Thyroid gland (tissue), 4 donors: ENCODE measurements at regions not wholly inside any gene's neighbourhood (a gene's known extent, or its start where the extent isn't known, plus 50 kb on each side); places are given as distances from the start of the nearest gene placed in this dataset.

Source experiments
- DNase-seq, 2 donors: peaks; one replicate each; pipeline ENCODE4 v3.0.0-alpha.2; 2019
- H3K27ac ChIP-seq, 3 donors: fragments of 200-600 bp; sonication (generic); 1 replicate in 2 of 3; 2 replicates in 1 of 3; pipeline ENCODE4 v1.5.1; 2016 to 2019; ENCODE audit warnings: mild to moderate bottlenecking in 1 of 3, moderate library complexity in 1 of 3
- H3K27me3 ChIP-seq: fragments of 200-600 bp; sonication (generic); one replicate; pipeline ENCODE4 v1.5.1; 2019
- H3K36me3 ChIP-seq, 2 donors: fragments of 200-600 bp; sonication (generic); one replicate each; pipeline ENCODE4 v1.5.1; 2016 to 2019
- H3K4me1 ChIP-seq, 2 donors: fragments of 200-600 bp; sonication (generic); one replicate each; pipeline ENCODE4 v1.5.1; 2017 to 2019
- H3K4me3 ChIP-seq, 3 donors: fragments of 200-600 bp; sonication (generic); replicated peaks in 1 of 3; 1 replicate in 2 of 3; 2 replicates in 1 of 3; pipeline ENCODE4 v1.5.1; 2016; ENCODE audit warnings: mild to moderate bottlenecking in 1 of 3
- H3K9me3 ChIP-seq: fragments of 200-600 bp; sonication (generic); one replicate; pipeline ENCODE4 v1.5.1; 2017
- POLR2A ChIP-seq, 2 donors: fragments of 450-650 bp; IDR thresholded peaks; one replicate each; pipeline ENCODE4 v1.6.1; 2017; ENCODE audit warnings: antibody characterized with exemption in 2 of 2, mild to moderate bottlenecking in 2 of 2, moderate library complexity in 1 of 2
- WGBS, 2 donors: methylation state at CpG; one replicate each; pipeline ENCODE4 v1.1.5; 2017; 5-methylcytosine and 5-hydroxymethylcytosine counted together
- intact Hi-C: fragments of 100-400 bp; cut with DNase I; formaldehyde crosslinking; loops from one replicate; pipeline ENCODE4 v1.15.1; 2023
- TF ChIP-seq, protein P1 (sequence below), 6 experiments: fragments of 200-600 bp in 3 of 6; fragments of 450-650 bp in 3 of 6; sonication (generic) in 3 of 6; IDR thresholded peaks; one replicate each; pipeline ENCODE4 v1.5.1; 2016 to 2019; ENCODE audit warnings: antibody characterized with exemption in 6 of 6, mild to moderate bottlenecking in 2 of 6, inconsistent platforms in 1 of 6, moderate library complexity in 1 of 6

GRCh38 chr18:6648581-6648980, 80.9 kb upstream of the ARHGAP28 start:
- WGBS, 2 donors = 78 to 81% methylated on average over 1 of the region's 1 CpG
- no peaks in the 10 kb centered on the region for H3K4me1 ChIP-seq
- TF ChIP-seq, protein P1, sequence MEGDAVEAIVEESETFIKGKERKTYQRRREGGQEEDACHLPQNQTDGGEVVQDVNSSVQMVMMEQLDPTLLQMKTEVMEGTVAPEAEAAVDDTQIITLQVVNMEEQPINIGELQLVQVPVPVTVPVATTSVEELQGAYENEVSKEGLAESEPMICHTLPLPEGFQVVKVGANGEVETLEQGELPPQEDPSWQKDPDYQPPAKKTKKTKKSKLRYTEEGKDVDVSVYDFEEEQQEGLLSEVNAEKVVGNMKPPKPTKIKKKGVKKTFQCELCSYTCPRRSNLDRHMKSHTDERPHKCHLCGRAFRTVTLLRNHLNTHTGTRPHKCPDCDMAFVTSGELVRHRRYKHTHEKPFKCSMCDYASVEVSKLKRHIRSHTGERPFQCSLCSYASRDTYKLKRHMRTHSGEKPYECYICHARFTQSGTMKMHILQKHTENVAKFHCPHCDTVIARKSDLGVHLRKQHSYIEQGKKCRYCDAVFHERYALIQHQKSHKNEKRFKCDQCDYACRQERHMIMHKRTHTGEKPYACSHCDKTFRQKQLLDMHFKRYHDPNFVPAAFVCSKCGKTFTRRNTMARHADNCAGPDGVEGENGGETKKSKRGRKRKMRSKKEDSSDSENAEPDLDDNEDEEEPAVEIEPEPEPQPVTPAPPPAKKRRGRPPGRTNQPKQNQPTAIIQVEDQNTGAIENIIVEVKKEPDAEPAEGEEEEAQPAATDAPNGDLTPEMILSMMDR (IDR thresholded peaks at IDR 0.05) = no peak
- no peak for TF ChIP-seq POLR2A (IDR thresholded peaks at IDR 0.05)
- H3K4me3 ChIP-seq = no peak overlapping the region
- no peaks in the 10 kb centered on the region for H3K36me3 ChIP-seq
- no peak overlapping the region for H3K27ac ChIP-seq
- no peak for DNase-seq
- intact Hi-C loops = no loop called here
- H3K9me3 ChIP-seq = no peaks in the 10 kb centered on the region
- no peaks in the 10 kb centered on the region for H3K27me3 ChIP-seq

GRCh38 chr18:6649421-6650126, 79.9 kb upstream of the ARHGAP28 start:
- Histone ChIP-seq H3K27ac (no peak overlapping the region), H3K9me3 (no peaks in the 10 kb centered on the region), H3K36me3 (no peaks in the 10 kb centered on the region), H3K4me1 (no peaks in the 10 kb centered on the region), H3K4me3 (no peak overlapping the region), H3K27me3 (no peaks in the 10 kb centered on the region)
- 78 to 88% methylated on average over 3 of the region's 3 CpGs for WGBS, 2 donors
- TF ChIP-seq POLR2A (IDR thresholded peaks at IDR 0.05) = no peak
- TF ChIP-seq, protein P1 (IDR thresholded peaks at IDR 0.05) = no peak
- intact Hi-C loops = no loop called here
- DNase-seq = no peak

- no peaks in the 10 kb centered on the region for H3K9me3 ChIP-seq
- no peak overlapping the region for H3K27ac ChIP-seq
- no peak for DNase-seq
- no peaks in the 10 kb centered on the region for H3K27me3 ChIP-seq
- no peak overlapping the region for H3K4me3 ChIP-seq
- 65 to 67% methylated on average over 3 of the region's 3 CpGs for whole genome bisulfite sequencing, 2 donors
- H3K36me3 ChIP-seq = no peaks in the 10 kb centered on the region
- intact Hi-C loops = no loop called here
- H3K4me1 ChIP-seq = no peaks in the 10 kb centered on the region
- no peak for TF ChIP-seq POLR2A (IDR thresholded peaks at IDR 0.05)
- TF ChIP-seq, protein P1 (IDR thresholded peaks at IDR 0.05) = no peak
Measured at GRCh38 chr18:6650127-6650507, 79.4 kb upstream of the ARHGAP28 start.

- WGBS, 2 donors = 77 to 79% methylated on average over 6 of the region's 6 CpGs
- TF ChIP-seq, protein P1 (IDR thresholded peaks at IDR 0.05) = no peak
- TF ChIP-seq POLR2A (IDR thresholded peaks at IDR 0.05) = no peak
- Histone ChIP-seq H3K4me1 (no peaks in the 10 kb centered on the region), H3K36me3 (no peaks in the 10 kb centered on the region), H3K27me3 (no peaks in the 10 kb centered on the region), H3K9me3 (no peaks in the 10 kb centered on the region), H3K27ac (no peak overlapping the region), H3K4me3 (no peak overlapping the region)
- intact Hi-C loops = no loop called here
- DNase-seq = no peak
Measured at GRCh38 chr18:6650747-6651146, 78.8 kb upstream of the ARHGAP28 start.

- H3K27ac ChIP-seq = no peak overlapping the region
- no peaks in the 10 kb centered on the region for H3K4me1 ChIP-seq
- no peak for TF ChIP-seq POLR2A (IDR thresholded peaks at IDR 0.05)
- TF ChIP-seq, protein P1 (IDR thresholded peaks at IDR 0.05) = no peak
- no peaks in the 10 kb centered on the region for H3K36me3 ChIP-seq
- no peak overlapping the region for H3K4me3 ChIP-seq
- no peaks in the 10 kb centered on the region for H3K9me3 ChIP-seq
- H3K27me3 ChIP-seq = no peaks in the 10 kb centered on the region
- DNase-seq = no peak
- intact Hi-C loops = no loop called here
Measured at GRCh38 chr18:6652098-6652497, 77.4 kb upstream of the ARHGAP28 start.
